ENCODE measurements at regions not wholly inside any gene's neighbourhood (a gene's known extent, or its start where the extent isn't known, plus 50 kb on each side); places are given as distances from the start of the nearest gene placed in this dataset.

GRCh38 chr4:13159041-13159620 is 325.0 kb downstream of the RAB28 start:
- Histone ChIP-seq H3K4me1 (ENCODE audit: control insufficient read depth, insufficient read depth, low read length) (no peaks in the 10 kb centered on the region), H3K9ac (ENCODE audit: low read depth, low read length) (no peak overlapping the region), H3K9me3 (ENCODE audit: control insufficient read depth, insufficient read depth, low read length) (no peaks in the 10 kb centered on the region), H3K4me3 (ENCODE audit: low read depth, low read length) (no peak overlapping the region), H3K27me3 (ENCODE audit: control insufficient read depth, insufficient read depth, low read length) (no peaks in the 10 kb centered on the region), H3K36me3 (ENCODE audit: control insufficient read depth, insufficient read depth, low read length) (no peaks in the 10 kb centered on the region)

DNA sequence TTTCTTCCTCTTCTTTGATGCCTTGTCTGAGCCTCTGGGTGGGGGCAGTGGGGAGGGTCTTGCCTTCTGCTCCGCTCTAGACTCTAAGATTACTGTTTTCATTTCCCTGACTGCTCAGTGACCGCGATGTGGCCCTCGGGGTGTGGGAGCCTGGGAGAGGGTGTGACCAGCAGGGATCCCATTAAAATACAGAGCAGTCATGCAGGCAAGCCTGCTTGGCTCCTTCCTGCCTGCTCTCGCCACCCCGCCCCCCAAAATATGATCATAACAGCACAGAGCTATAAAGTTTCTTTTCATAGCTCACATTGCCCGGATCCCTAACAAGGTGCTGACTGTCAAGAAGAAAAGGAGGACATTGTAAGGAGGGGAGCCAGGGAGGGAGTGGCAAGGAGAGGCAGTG is 332.9 kb downstream of the RAB28 start:
- Histone ChIP-seq H3K4me1 (ENCODE audit: control insufficient read depth, insufficient read depth, low read length) (no peaks in the 10 kb centered on the region), H3K9me3 (ENCODE audit: control insufficient read depth, insufficient read depth, low read length) (no peaks in the 10 kb centered on the region), H3K27me3 (ENCODE audit: control insufficient read depth, insufficient read depth, low read length) (no peaks in the 10 kb centered on the region)

GRCh38 chr4:13143222-13144070 is 340.7 kb downstream of the RAB28 start:
- H3K4me3 ChIP-seq (ENCODE audit: low read depth, low read length), result no peak overlapping the region
- no peaks in the 10 kb centered on the region for H3K9me3 ChIP-seq (ENCODE audit: control insufficient read depth, insufficient read depth, low read length)
- H3K36me3 ChIP-seq (ENCODE audit: control insufficient read depth, insufficient read depth, low read length), result no peaks in the 10 kb centered on the region
- no peaks in the 10 kb centered on the region for H3K27me3 ChIP-seq (ENCODE audit: control insufficient read depth, insufficient read depth, low read length)
- no peaks in the 10 kb centered on the region for H3K4me1 ChIP-seq (ENCODE audit: control insufficient read depth, insufficient read depth, low read length)
- H3K9ac ChIP-seq (ENCODE audit: low read depth, low read length), result no peak overlapping the region

More for the DNA sequence above, 332.9 kb downstream of the RAB28 start:
- Histone ChIP-seq H3K36me3 (ENCODE audit: control insufficient read depth, insufficient read depth, low read length) (no peaks in the 10 kb centered on the region), H3K9ac (ENCODE audit: low read depth, low read length) (no peak overlapping the region), H3K4me3 (ENCODE audit: low read depth, low read length) (no peak overlapping the region)

- H3K9me3 ChIP-seq (ENCODE audit: control insufficient read depth, insufficient read depth, low read length), result no peaks in the 10 kb centered on the region
- H3K4me3 ChIP-seq (ENCODE audit: low read depth, low read length), result no peak overlapping the region
- H3K27me3 ChIP-seq (ENCODE audit: control insufficient read depth, insufficient read depth, low read length), result no peaks in the 10 kb centered on the region
- H3K4me1 ChIP-seq (ENCODE audit: control insufficient read depth, insufficient read depth, low read length), result no peaks in the 10 kb centered on the region
- no peaks in the 10 kb centered on the region for H3K36me3 ChIP-seq (ENCODE audit: control insufficient read depth, insufficient read depth, low read length)
- H3K9ac ChIP-seq (ENCODE audit: low read depth, low read length), result no peak overlapping the region
Observed at GRCh38 chr4:13142726-13143125, 341.4 kb downstream of the RAB28 start.

DNA sequence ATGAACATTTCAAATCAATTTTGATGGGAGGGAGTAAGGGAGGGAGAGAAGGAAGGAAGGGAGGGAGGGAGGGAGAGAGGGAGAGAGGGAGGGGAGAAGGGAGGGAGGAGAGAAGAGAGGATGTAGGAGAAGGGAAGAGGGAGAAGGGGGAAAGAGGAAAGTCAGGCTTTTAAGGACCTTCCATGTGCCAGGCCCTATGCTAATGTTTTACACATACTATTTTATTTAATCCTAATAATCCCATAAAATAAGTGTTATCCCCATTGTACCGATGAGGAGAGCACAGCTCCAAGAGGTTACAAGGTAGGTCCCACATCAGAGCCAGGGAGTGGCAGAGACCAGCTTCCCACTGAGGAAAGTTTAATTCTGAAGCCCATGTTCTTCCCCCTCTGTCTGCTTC is 341.9 kb downstream of the RAB28 start:
- Histone ChIP-seq H3K4me3 (ENCODE audit: low read depth, low read length) (no peak overlapping the region), H3K9ac (ENCODE audit: low read depth, low read length) (no peak overlapping the region), H3K27me3 (ENCODE audit: control insufficient read depth, insufficient read depth, low read length) (no peaks in the 10 kb centered on the region), H3K9me3 (ENCODE audit: control insufficient read depth, insufficient read depth, low read length) (no peaks in the 10 kb centered on the region), H3K4me1 (ENCODE audit: control insufficient read depth, insufficient read depth, low read length) (no peaks in the 10 kb centered on the region), H3K36me3 (ENCODE audit: control insufficient read depth, insufficient read depth, low read length) (no peaks in the 10 kb centered on the region)

- no peaks in the 10 kb centered on the region for H3K36me3 ChIP-seq (ENCODE audit: control insufficient read depth, insufficient read depth, low read length)
- no peaks in the 10 kb centered on the region for H3K4me1 ChIP-seq (ENCODE audit: control insufficient read depth, insufficient read depth, low read length)
- H3K9me3 ChIP-seq (ENCODE audit: control insufficient read depth, insufficient read depth, low read length), result no peaks in the 10 kb centered on the region
- no peak overlapping the region for H3K4me3 ChIP-seq (ENCODE audit: low read depth, low read length)
- H3K27me3 ChIP-seq (ENCODE audit: control insufficient read depth, insufficient read depth, low read length), result no peaks in the 10 kb centered on the region
- H3K9ac ChIP-seq (ENCODE audit: low read depth, low read length), result no peak overlapping the region
Observed at GRCh38 chr4:13137390-13137789, 346.8 kb downstream of the RAB28 start.

- H3K27me3 ChIP-seq (ENCODE audit: control insufficient read depth, insufficient read depth, low read length), result no peaks in the 10 kb centered on the region
- no peaks in the 10 kb centered on the region for H3K36me3 ChIP-seq (ENCODE audit: control insufficient read depth, insufficient read depth, low read length)
- H3K4me1 ChIP-seq (ENCODE audit: control insufficient read depth, insufficient read depth, low read length), result no peaks in the 10 kb centered on the region
- H3K9ac ChIP-seq (ENCODE audit: low read depth, low read length), result no peak overlapping the region
- H3K9me3 ChIP-seq (ENCODE audit: control insufficient read depth, insufficient read depth, low read length), result no peaks in the 10 kb centered on the region
- no peak overlapping the region for H3K4me3 ChIP-seq (ENCODE audit: low read depth, low read length)
Observed at GRCh38 chr4:13133700-13134099, 350.4 kb downstream of the RAB28 start.

DNA sequence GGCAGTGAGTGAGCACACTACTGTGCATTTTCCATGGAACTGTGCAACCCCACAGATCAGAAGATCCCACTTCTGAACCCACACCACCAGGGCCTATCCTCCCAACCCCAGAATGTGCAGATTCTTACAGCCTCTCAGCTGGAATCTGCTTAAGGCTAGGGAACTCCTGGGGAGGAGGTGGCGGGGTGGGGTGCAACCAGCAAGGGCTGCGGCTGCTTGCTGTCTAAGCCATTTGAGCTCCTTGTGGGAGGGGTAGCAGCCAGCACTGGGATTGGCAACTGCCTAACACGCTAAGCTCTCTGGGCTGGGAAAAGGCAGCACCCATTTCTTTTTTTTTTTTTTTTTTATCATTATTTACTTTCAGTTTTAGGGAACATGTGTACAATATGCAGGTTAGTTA is 353.3 kb downstream of the RAB28 start:
- H3K27me3 ChIP-seq (ENCODE audit: control insufficient read depth, insufficient read depth, low read length), result no peaks in the 10 kb centered on the region
- H3K4me1 ChIP-seq (ENCODE audit: control insufficient read depth, insufficient read depth, low read length), result no peaks in the 10 kb centered on the region
- H3K9me3 ChIP-seq (ENCODE audit: control insufficient read depth, insufficient read depth, low read length), result no peaks in the 10 kb centered on the region
- H3K36me3 ChIP-seq (ENCODE audit: control insufficient read depth, insufficient read depth, low read length), result no peaks in the 10 kb centered on the region
- no peak overlapping the region for H3K4me3 ChIP-seq (ENCODE audit: low read depth, low read length)
- H3K9ac ChIP-seq (ENCODE audit: low read depth, low read length), result no peak overlapping the region

DNA sequence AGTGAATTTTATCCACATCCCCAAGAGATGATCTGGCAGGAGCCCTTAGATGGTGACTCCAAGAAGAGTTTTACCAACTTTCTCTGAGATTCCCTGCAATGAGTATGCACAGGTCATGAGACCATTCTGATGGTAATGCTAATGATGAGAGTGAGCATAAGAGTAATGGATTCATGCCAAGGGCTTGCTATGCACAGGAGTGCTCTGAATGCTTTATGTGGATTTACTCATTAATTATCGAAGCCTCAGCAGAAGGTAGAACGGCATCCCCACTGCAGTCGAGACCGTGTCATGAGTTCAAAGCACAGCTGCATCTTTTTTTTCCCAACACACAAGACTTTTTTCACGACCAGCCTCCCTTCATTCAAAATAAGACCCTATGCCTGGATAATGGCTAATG is 355.0 kb downstream of the RAB28 start:
- Histone ChIP-seq H3K9ac (ENCODE audit: low read depth, low read length) (no peak overlapping the region), H3K9me3 (ENCODE audit: control insufficient read depth, insufficient read depth, low read length) (no peaks in the 10 kb centered on the region), H3K4me1 (ENCODE audit: control insufficient read depth, insufficient read depth, low read length) (no peaks in the 10 kb centered on the region), H3K4me3 (ENCODE audit: low read depth, low read length) (no peak overlapping the region), H3K36me3 (ENCODE audit: control insufficient read depth, insufficient read depth, low read length) (no peaks in the 10 kb centered on the region), H3K27me3 (ENCODE audit: control insufficient read depth, insufficient read depth, low read length) (no peaks in the 10 kb centered on the region)

- Histone ChIP-seq H3K4me1 (ENCODE audit: control insufficient read depth, insufficient read depth, low read length) (no peaks in the 10 kb centered on the region), H3K36me3 (ENCODE audit: control insufficient read depth, insufficient read depth, low read length) (no peaks in the 10 kb centered on the region), H3K9ac (ENCODE audit: low read depth, low read length) (no peak overlapping the region)
Observed at GRCh38 chr4:13126976-13127910, 356.9 kb downstream of the RAB28 start.

GRCh38 chr4:13118633-13119032 is 365.5 kb downstream of the RAB28 start:
- Histone ChIP-seq H3K9ac (ENCODE audit: low read depth, low read length) (no peak overlapping the region), H3K9me3 (ENCODE audit: control insufficient read depth, insufficient read depth, low read length) (no peaks in the 10 kb centered on the region), H3K4me3 (ENCODE audit: low read depth, low read length) (no peak overlapping the region), H3K27me3 (ENCODE audit: control insufficient read depth, insufficient read depth, low read length) (no peaks in the 10 kb centered on the region), H3K36me3 (ENCODE audit: control insufficient read depth, insufficient read depth, low read length) (no peaks in the 10 kb centered on the region), H3K4me1 (ENCODE audit: control insufficient read depth, insufficient read depth, low read length) (no peaks in the 10 kb centered on the region)

More at GRCh38 chr4:13126976-13127910, 356.9 kb downstream of the RAB28 start:
- no peaks in the 10 kb centered on the region for H3K27me3 ChIP-seq (ENCODE audit: control insufficient read depth, insufficient read depth, low read length)
- no peaks in the 10 kb centered on the region for H3K9me3 ChIP-seq (ENCODE audit: control insufficient read depth, insufficient read depth, low read length)
- no peak overlapping the region for H3K4me3 ChIP-seq (ENCODE audit: low read depth, low read length)

Data from iPS-15b (cell line).